Amygdala (tissue), 56 donors: ENCODE measurements at regions not wholly inside any gene's neighbourhood (a gene's known extent, or its start where the extent isn't known, plus 50 kb on each side); places are given as distances from the start of the nearest gene placed in this dataset.
"Not testable (repeated sequence)": the region's sequence is repeated elsewhere in the genome, so short reads cannot be mapped to it uniquely, and the experiment has no call there.

Experiments used
- DNase-seq, 56 donors: peaks; one replicate each; lab custom pipeline; 2025; lab: John Stamatoyannopoulos, UW

DNA sequence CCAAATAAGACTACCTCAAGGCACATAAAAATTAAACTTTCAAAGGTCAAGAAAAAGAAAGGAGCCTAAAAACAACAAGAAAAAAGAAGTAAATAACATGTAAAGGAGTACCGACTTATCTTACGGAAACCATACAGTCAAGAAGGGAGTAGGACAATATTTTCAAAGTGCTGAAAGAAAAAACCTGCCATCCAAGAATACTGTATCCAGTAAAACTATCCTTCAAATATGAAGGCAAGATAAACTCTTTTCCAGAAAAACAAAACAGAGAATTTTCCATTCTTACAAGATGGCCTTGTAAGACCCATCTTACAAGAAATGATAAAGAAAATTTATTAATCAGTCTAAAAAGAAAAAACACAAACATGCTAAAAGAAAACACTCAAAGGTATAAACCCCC, 302.2 kb downstream of the LMBRD1 start:
- DNase-seq: no peak

DNA sequence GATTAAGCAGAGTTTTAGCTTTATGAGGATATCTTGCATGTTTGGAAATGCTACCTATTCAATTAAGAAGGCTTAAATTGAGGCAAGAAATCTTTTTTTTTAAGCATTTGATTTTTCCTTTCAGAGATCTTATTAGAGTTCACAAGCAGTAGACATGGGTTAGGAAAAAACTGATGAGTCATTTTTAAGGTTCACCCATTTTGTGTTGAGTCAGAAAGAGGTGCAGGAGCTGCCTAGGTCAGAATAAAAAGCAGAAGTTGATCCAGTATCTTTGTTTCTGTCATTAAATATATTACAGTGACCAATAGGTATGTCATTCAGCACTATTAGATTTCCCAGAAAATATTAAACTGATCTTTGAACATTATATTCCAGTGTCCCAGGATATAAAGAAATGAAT, 306.8 kb downstream of the LMBRD1 start:
- DNase-seq: no peak

DNA sequence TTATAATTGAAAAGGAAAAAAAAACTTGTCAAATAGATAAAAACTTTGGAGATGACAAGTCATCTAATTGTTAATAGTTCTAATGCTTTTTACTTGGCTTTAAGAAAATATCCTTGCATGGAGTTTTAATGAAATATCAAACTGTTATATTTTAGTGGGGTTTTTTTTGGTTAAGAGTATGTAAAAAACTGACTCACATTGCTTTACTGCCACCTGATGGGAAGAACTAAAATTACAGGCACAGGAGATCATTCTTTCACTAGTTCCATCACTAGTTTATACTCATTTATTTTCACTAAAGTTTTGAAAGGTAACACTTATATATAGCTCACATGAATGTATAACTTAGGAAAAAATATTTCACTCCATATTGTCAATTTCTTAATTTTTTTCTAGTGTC, 309.1 kb downstream of the LMBRD1 start:
- no peak for DNase-seq

DNA sequence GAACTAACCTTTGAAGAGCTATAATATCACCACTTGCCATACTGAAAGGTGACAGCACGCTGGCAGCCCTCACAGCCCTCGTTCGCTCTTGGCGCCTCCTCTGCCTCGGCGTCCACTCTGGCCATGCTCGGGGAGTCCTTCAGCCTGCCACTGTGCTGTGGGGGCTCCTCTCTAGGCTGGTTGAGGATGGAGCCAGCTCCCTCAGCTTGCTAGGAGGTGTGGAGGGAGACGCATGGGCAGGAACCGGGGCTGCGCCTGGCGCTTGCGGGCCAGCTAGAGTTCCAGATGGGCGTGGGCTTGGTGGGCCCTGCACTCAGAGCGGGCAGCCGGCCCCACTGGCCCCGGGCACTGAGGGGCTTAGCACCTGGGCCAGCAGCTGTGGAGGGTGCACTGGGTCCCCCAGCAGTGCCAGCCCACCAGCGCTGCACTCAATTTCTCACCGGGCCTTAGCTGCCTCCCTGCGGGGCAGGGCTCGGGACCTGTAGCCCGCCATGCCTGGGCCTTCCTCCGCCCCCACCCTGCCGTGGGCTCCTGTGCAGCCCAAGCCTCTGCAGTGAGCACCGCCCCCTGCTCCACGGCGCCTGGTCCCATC, 329.7 kb downstream of the LMBRD1 start:
- DNase-seq: no peak

DNA sequence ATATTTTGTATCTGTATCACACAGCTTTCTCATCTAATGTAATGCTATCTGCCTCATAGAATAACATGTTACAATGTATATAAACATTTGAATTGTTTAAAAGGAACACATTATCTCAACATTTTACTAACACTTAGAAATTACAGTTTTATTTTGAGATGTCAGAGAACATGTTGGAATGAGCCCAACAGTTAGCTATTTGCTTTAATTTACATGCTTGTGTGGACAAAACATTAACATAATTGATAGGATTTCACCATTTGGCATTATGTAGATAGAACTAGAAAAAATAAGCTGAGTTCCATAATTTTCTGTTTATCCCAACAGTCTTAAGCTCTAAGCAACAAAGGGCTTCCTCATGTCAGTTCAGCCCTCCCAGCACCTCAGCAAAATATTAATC, 330.9 kb downstream of the LMBRD1 start:
- DNase-seq: no peak

DNA sequence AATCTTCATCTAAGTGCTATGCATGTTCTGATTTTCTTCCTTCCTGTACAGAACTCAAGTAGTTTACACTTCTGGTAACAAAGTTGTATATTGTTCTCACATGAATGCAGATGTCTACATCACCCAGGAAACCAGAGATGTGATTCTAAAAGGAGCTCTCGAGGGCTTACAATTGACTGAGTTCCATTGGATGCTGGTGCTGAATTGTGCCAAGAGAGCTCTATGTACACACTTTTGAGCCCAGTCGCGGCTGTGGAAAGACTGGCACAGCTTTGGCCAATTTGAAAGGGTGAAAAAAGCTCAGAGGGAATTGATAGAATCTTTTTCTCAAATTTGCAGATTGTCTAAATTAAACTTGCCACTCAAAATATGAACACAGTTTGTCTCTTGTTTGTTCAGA, 340.7 kb downstream of the LMBRD1 start:
- DNase-seq: peak in 23 of 56 donors; percentile 4 to 55 (median 19)

DNA sequence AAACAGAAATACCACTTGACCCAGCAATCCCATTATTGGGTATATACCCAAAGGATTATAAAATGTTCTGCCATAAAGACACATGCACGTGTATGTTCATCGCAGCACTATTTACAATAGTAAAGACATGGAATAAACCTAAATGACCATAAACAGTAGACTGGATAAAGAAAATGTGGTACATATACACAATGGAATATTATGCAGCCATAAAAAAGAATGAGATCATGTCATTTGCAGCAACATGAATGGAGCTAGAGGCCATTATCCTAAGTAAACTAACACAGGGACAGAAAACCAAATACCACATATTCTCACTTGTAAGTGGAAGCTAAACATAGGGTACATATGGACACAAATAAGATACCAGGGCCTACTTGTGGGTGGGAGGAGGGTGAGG, 342.2 kb downstream of the LMBRD1 start:
- not testable (repeated sequence) for DNase-seq

DNA sequence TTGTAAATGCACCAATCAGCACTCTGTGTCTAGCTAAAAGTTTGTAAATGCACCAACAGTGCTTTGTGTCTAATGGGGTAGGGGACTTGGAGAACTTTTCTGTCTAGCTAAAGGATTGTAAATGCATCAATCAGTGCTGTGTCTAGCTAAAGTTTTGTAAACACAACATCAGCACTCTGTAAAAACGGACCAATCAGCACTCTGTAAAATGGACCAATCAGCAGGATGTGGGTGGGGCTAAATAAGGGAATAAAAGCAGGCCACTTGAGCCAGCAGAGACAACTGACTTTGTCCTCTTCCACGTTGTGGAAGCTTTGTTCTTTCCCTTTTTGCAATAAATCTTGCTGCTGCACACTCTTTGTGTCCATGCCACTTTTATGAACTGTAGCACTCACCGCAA, 346.3 kb downstream of the LMBRD1 start:
- not testable (repeated sequence) for DNase-seq

DNA sequence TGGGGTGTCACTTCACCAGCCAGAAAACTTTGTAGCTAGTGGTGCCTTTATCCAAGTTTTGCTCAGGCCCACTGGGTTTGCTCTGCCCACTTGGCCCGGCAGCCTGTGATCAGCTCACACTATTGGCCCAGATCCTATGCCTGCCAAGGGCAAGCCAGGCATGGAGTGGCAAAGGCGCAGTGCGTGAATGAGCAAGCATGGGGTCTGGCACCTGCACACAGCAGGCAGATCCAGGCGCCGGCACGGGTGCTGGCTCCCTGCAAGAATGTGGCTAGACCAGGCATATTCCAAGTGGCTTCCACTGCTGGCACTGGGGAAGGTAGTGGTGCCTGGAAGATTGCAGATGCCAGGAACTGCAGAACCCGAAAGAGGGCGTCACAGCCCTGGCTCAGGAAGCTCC, 346.9 kb downstream of the LMBRD1 start:
- DNase-seq: peak in 3 of 56 donors; percentile 1 to 7 (median 7)
